Ovary (tissue), 7 donors: ENCODE measurements at regions not wholly inside any gene's neighbourhood (a gene's known extent, or its start where the extent isn't known, plus 50 kb on each side); places are given as distances from the start of the nearest gene placed in this dataset.

Experiments
- DNase-seq, 5 donors: peaks; one replicate each; pipeline ENCODE4 v3.0.0-alpha.2; 2019 to 2020
- H3K27ac ChIP-seq, 2 donors: fragments of 200-600 bp; one replicate each; pipeline versions ENCODE4 v1.5.1 to v1.8.0; 2019 to 2022
- H3K27me3 ChIP-seq: fragments of 200-600 bp; one replicate; pipeline ENCODE4 v1.8.0; 2022
- H3K36me3 ChIP-seq: fragments of 200-600 bp; sonication (generic); one replicate; pipeline ENCODE4 v1.5.1; 2019
- H3K4me1 ChIP-seq: one replicate; pipeline ENCODE4 v1.8.1; 2013; ENCODE audit warnings: mild to moderate bottlenecking, moderate library complexity; ENCODE audit not compliant: insufficient read depth
- H3K4me3 ChIP-seq: fragments of 200-600 bp; sonication (generic); one replicate; pipeline ENCODE4 v1.5.1; 2017
- H3K9me3 ChIP-seq, 2 donors: fragments of 200-600 bp in 1 of 2; sonication (generic) in 1 of 2; one replicate each; pipeline versions ENCODE4 v1.5.1 to v1.8.1; 2013 to 2019; ENCODE audit warnings: mild to moderate bottlenecking in 1 of 2, moderate library complexity in 1 of 2
- CTCF ChIP-seq, 3 donors: fragments of 450-650 bp in 2 of 3; fragments of 200-600 bp in 1 of 3; IDR thresholded peaks; one replicate each; pipeline versions ENCODE4 v1.5.1 to v1.8.0; 2016 to 2022; ENCODE audit warnings: antibody characterized with exemption in 3 of 3, mild to moderate bottlenecking in 1 of 3
- EP300 ChIP-seq: sonication (generic); formaldehyde crosslinking; IDR thresholded peaks from one replicate; pipeline ENCODE4 v1.6.1; 2017; ENCODE audit warnings: antibody characterized with exemption
- POLR2A ChIP-seq: fragments of 450-650 bp; IDR thresholded peaks from one replicate; pipeline ENCODE4 v1.6.1; 2017; ENCODE audit warnings: antibody characterized with exemption, mild to moderate bottlenecking, moderate library complexity
- WGBS, 3 donors: extraction: QIAGEN DNeasy Blood & Tissue Kit in 1 of 3; methylation state at CpG; one replicate each; pipeline versions ENCODE4 v1.1.5 to v1.1.7; 2013 to 2017; 5-methylcytosine and 5-hydroxymethylcytosine counted together
- intact Hi-C, 4 donors: fragments of 100-400 bp; cut with DNase I; formaldehyde crosslinking; loops; one replicate each; pipeline versions ENCODE4 v1.11.0 to v1.15.1; 2022 to 2023
- donor health status: DM: no; HTN: no; CAD: no; lungs with moderate emphysema.
- donor health status: DM: no; HTN: no; CAD: no.
- donor health status: Bipolar disorder and iron deficiency.
- donor health status: DM: no; HTN: no; CAD: no.
- donor health status: DM: yes; HTN: yes; CAD: no.

- no peak for DNase-seq
- Histone ChIP-seq H3K4me1 (peaks cover 4% of the 10 kb centered on the region), H3K36me3 (no peaks in the 10 kb centered on the region), H3K4me3 (no peak overlapping the region), H3K27ac (no peak overlapping the region), H3K9me3 (no peaks in the 10 kb centered on the region), H3K27me3 (no peaks in the 10 kb centered on the region)
- no peak for TF ChIP-seq EP300
- TF ChIP-seq POLR2A = no peak
- no peak for TF ChIP-seq CTCF (IDR thresholded peaks at IDR 0.05)
- intact Hi-C loops = no loop called here
- 61 to 82% (median 64%) methylated on average over 5 of the region's 5 CpGs for WGBS, 3 donors
Measured at GRCh38 chr2:204437408-204437807, 107.9 kb upstream of the PARD3B start.

DNA sequence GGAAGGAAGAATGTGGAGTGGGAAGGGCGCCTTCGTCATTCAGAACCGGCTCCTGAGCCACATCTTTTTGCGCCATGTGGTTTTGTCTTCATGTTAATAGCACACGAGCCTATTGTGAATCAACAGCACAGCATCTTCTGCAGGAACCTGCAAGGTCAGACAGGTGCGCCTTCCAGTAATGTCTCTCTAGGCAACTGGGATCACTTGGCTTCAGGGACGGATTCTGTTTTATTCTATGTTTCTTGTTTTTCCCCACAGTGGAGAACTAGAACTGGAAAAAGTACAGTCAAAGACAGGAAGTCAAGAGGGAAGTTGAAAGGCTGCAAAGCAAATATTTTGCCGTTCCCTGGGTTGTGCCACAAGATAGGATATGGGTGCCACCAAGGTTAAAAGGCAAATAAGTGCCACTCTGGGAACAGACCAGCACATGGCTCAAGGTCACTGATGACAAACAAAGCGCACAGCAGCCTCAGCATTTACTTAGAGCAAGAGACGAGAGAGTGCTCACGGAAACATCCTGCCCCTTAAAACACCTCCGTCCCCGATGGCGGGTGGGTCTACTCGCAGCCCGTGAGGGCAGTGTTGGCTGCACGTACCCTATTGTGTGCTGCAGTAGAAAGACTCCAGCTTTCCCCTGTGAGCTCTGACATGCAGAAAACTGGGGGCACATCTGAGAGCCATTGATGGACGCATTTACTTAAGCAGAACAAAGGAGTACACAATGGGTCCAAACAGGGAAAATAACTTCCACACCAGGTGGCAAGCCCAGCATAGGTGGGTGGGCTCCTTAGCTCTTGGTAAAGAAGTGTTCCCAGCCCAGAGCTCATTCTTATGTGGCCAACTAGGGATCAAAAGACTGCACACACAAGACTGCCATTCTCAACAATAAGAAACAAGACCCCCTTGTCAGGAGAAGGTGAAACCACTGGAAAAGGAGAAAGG, 107.2 kb upstream of the PARD3B start:
- no peak overlapping the region for H3K27ac ChIP-seq
- no peaks in the 10 kb centered on the region for H3K36me3 ChIP-seq
- no peaks in the 10 kb centered on the region for H3K9me3 ChIP-seq
- peaks cover 4% of the 10 kb centered on the region for H3K4me1 ChIP-seq
- intact Hi-C loops = no loop called here
- no peaks in the 10 kb centered on the region for H3K27me3 ChIP-seq
- 92 to 95% (median 93%) methylated on average over 18 of the region's 18 CpGs for WGBS, 3 donors
- H3K4me3 ChIP-seq = no peak overlapping the region
- TF ChIP-seq CTCF (IDR thresholded peaks at IDR 0.05) = no peak
- TF ChIP-seq POLR2A = no peak
- TF ChIP-seq EP300 = no peak
- DNase-seq = no peak

DNA sequence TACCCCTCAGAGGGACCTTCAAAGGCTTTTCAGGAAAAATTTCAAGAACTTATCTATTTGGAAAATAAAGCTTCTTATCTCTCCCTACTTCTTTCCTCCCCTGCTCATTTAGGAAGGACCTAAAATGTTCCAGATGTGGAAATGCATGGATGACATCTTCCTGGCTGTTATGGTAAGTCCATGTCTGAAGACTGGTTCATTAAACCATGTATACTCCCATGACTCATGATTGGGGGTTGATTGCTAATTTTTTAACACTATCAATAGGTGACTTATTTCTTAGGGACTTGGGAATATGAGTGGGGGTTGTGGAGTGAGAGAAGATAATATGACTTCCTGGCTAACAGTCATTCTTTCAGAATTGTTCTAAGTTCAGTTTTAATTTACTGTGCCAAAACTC, 104.0 kb upstream of the PARD3B start:
- Histone ChIP-seq H3K9me3 (no peaks in the 10 kb centered on the region), H3K4me3 (no peak overlapping the region), H3K27ac (no peak overlapping the region), H3K27me3 (no peaks in the 10 kb centered on the region), H3K36me3 (no peaks in the 10 kb centered on the region), H3K4me1 (no peaks in the 10 kb centered on the region)
- TF ChIP-seq CTCF (IDR thresholded peaks at IDR 0.05) (no peak), EP300 (no peak), POLR2A (no peak)
- intact Hi-C loops = no loop called here
- DNase-seq = no peak

- no peak overlapping the region for H3K27ac ChIP-seq
- H3K36me3 ChIP-seq = no peaks in the 10 kb centered on the region
- 90 to 92% (median 92%) methylated on average over 3 of the region's 3 CpGs for WGBS, 3 donors
- intact Hi-C loops = no loop called here
- TF ChIP-seq EP300 = no peak
- no peak for TF ChIP-seq POLR2A
- no peak for TF ChIP-seq CTCF (IDR thresholded peaks at IDR 0.05)
- no peaks in the 10 kb centered on the region for H3K9me3 ChIP-seq
- no peaks in the 10 kb centered on the region for H3K4me1 ChIP-seq
- no peak for DNase-seq
- no peaks in the 10 kb centered on the region for H3K27me3 ChIP-seq
- H3K4me3 ChIP-seq = no peak overlapping the region
Measured at GRCh38 chr2:204445149-204445548, 100.1 kb upstream of the PARD3B start.
